ENCODE measurements at regions not wholly inside any gene's neighbourhood (a gene's known extent, or its start where the extent isn't known, plus 50 kb on each side); places are given as distances from the start of the nearest gene placed in this dataset.

DNA sequence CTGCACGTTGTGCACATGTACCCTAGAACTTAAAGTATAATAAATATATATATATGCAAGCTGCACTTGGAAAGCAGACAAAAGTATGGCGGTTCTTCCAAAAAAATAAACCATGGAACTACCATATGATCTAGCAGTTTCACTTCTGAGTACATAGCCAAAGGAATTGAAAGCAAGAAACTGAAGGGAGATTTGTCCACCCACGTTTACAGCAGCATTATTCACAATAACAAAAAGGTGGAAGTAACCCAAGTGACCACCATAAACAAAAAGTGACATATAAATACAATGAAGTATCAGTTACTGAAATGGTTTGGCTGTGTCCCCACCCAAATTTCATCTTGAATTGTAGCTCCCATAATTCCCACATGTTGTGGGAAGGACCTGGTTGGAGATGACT lies 525.3 kb upstream of the CELF2 start:
- H3K9ac ChIP-seq (ENCODE audit: low read length in 2 of 2): no peak overlapping the region
- no peaks in the 10 kb centered on the region for H3K36me3 ChIP-seq (ENCODE audit: control insufficient read depth in 2 of 2, insufficient read depth in 2 of 2, low read length in 2 of 2)
- H3K4me1 ChIP-seq (ENCODE audit: control insufficient read depth, insufficient read depth, low read length): no peaks in the 10 kb centered on the region
- H3K9me3 ChIP-seq (ENCODE audit: control insufficient read depth in 2 of 2, low read length in 2 of 2): no peaks in the 10 kb centered on the region
- no peak overlapping the region for H3K27ac ChIP-seq (ENCODE audit: low read length)
- H3K27me3 ChIP-seq (ENCODE audit: control insufficient read depth in 1 of 2, insufficient read depth in 2 of 2, low read length in 2 of 2): no peaks in the 10 kb centered on the region
- no peak overlapping the region for H3K4me3 ChIP-seq (ENCODE audit: low read length in 2 of 2)

DNA sequence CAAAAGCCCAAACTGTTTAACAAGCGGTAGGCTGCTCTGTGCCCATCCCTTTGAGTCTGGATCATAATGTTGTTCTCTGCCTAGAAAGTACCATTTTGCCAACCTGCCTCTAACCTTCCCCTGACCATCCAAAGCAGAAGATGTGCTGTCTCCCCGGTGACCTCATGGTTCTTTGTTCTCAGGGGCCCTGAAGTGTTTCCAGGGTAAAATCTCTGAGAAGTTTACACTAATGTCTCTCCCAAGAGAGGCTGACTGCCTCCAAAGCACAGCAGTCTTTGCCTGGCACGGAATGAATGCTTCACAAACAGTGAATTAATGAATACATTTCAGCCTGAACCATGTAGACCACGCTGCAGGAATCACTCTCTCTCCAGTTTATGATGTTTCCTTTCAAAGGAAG lies 523.8 kb upstream of the CELF2 start:
- no peak overlapping the region for H3K9ac ChIP-seq (ENCODE audit: low read length in 2 of 2)
- H3K4me3 ChIP-seq (ENCODE audit: low read length in 2 of 2): no peak overlapping the region
- H3K27me3 ChIP-seq (ENCODE audit: control insufficient read depth in 1 of 2, insufficient read depth in 2 of 2, low read length in 2 of 2): no peaks in the 10 kb centered on the region
- no peaks in the 10 kb centered on the region for H3K4me1 ChIP-seq (ENCODE audit: control insufficient read depth, insufficient read depth, low read length)
- H3K27ac ChIP-seq (ENCODE audit: low read length): no peak overlapping the region
- no peaks in the 10 kb centered on the region for H3K36me3 ChIP-seq (ENCODE audit: control insufficient read depth in 2 of 2, insufficient read depth in 2 of 2, low read length in 2 of 2)
- no peaks in the 10 kb centered on the region for H3K9me3 ChIP-seq (ENCODE audit: control insufficient read depth in 2 of 2, low read length in 2 of 2)

DNA sequence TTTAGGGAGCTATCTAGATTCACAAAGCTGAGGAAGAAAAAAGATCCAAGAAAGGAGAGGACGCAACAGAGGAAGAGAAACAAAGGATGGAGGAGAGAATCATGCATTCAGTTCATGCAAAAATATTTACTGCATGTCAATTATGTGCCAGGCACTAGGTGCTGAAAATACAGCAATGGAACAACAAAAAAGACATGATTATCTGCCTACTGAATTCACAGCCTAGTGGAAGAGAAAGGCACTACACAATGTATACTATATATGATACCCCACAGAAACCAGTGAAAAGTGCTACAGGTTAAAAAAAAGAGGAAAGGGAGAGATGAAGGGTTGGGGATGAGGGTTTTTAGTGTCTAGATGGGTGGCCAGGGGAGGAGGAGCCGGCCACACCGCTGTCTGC lies 520.4 kb upstream of the CELF2 start:
- Histone ChIP-seq H3K9me3 (ENCODE audit: control insufficient read depth in 2 of 2, low read length in 2 of 2) (no peaks in the 10 kb centered on the region), H3K36me3 (ENCODE audit: control insufficient read depth in 2 of 2, insufficient read depth in 2 of 2, low read length in 2 of 2) (no peaks in the 10 kb centered on the region), H3K4me3 (ENCODE audit: low read length in 2 of 2) (no peak overlapping the region), H3K9ac (ENCODE audit: low read length in 2 of 2) (no peak overlapping the region), H3K27me3 (ENCODE audit: control insufficient read depth in 1 of 2, insufficient read depth in 2 of 2, low read length in 2 of 2) (no peaks in the 10 kb centered on the region), H3K4me1 (ENCODE audit: control insufficient read depth, insufficient read depth, low read length) (no peaks in the 10 kb centered on the region), H3K27ac (ENCODE audit: low read length) (no peak overlapping the region)

DNA sequence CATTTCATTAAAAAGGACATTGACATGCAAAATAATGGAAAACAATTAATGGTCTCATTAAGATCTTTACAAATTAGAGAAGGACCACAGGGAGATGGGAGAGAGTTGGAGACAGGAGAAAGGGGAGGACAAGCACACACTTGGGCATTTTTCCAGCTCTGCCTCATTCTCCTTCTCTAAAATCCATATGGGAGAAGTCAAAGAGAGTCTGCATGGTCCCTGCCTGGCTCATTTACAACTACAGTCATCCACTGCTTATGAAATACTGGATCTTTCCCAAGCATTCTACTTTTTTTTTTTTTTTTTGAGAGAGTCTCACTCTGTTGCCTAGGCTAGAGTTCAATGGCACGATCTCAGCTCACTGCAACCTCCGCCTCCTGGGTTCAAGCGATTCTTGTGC lies 518.9 kb upstream of the CELF2 start:
- Histone ChIP-seq H3K4me1 (ENCODE audit: control insufficient read depth, insufficient read depth, low read length) (no peaks in the 10 kb centered on the region), H3K36me3 (ENCODE audit: control insufficient read depth in 2 of 2, insufficient read depth in 2 of 2, low read length in 2 of 2) (no peaks in the 10 kb centered on the region), H3K27me3 (ENCODE audit: control insufficient read depth in 1 of 2, insufficient read depth in 2 of 2, low read length in 2 of 2) (no peaks in the 10 kb centered on the region), H3K9me3 (ENCODE audit: control insufficient read depth in 2 of 2, low read length in 2 of 2) (no peaks in the 10 kb centered on the region), H3K27ac (ENCODE audit: low read length) (no peak overlapping the region), H3K9ac (ENCODE audit: low read length in 2 of 2) (no peak overlapping the region), H3K4me3 (ENCODE audit: low read length in 2 of 2) (no peak overlapping the region)

DNA sequence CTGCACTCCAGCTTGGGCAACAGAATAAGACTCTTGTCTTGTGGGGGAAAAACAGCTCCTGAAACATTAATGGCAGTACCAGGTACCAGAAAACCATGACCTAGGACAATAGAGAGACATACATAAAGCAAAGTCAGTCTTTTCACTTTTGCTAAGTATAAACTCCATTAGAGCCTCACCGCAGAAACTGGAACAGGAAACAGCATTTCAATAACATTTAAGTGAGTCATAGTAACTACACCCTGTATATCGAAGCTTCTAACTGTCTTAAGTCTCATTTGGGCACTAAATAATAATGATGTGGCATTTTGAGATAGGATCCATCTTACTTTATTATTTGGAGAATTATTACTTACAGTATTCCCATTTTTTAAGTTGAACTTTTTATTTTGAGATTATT lies 517.8 kb upstream of the CELF2 start:
- Histone ChIP-seq H3K9me3 (ENCODE audit: control insufficient read depth in 2 of 2, low read length in 2 of 2) (no peaks in the 10 kb centered on the region), H3K27ac (ENCODE audit: low read length) (no peak overlapping the region), H3K27me3 (ENCODE audit: control insufficient read depth in 1 of 2, insufficient read depth in 2 of 2, low read length in 2 of 2) (no peaks in the 10 kb centered on the region), H3K9ac (ENCODE audit: low read length in 2 of 2) (no peak overlapping the region), H3K4me1 (ENCODE audit: control insufficient read depth, insufficient read depth, low read length) (no peaks in the 10 kb centered on the region), H3K36me3 (ENCODE audit: control insufficient read depth in 2 of 2, insufficient read depth in 2 of 2, low read length in 2 of 2) (no peaks in the 10 kb centered on the region), H3K4me3 (ENCODE audit: low read length in 2 of 2) (no peak overlapping the region)

DNA sequence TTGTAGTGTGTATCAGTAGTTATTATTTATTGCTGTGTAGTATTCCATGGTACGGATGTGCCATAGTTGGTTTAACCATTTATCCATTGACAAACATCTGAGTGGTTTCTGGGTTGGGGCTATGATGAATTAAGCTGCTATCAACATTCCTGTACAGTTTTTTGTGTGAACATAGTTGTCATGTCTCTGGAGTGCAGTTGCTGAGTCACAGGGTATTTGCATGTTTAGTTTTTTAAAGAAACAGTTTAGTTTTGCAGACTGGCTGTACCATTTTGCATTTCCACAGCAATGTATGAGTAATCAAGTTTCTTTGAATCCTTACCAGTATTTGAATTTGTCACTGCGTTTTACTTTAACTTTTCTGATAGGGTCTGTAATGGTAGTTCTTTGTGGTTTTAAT lies 516.7 kb upstream of the CELF2 start:
- Histone ChIP-seq H3K27me3 (ENCODE audit: control insufficient read depth in 1 of 2, insufficient read depth in 2 of 2, low read length in 2 of 2) (no peaks in the 10 kb centered on the region), H3K27ac (ENCODE audit: low read length) (no peak overlapping the region), H3K4me1 (ENCODE audit: control insufficient read depth, insufficient read depth, low read length) (no peaks in the 10 kb centered on the region), H3K9me3 (ENCODE audit: control insufficient read depth in 2 of 2, low read length in 2 of 2) (no peaks in the 10 kb centered on the region), H3K4me3 (ENCODE audit: low read length in 2 of 2) (no peak overlapping the region), H3K9ac (ENCODE audit: low read length in 2 of 2) (no peak overlapping the region), H3K36me3 (ENCODE audit: control insufficient read depth in 2 of 2, insufficient read depth in 2 of 2, low read length in 2 of 2) (no peaks in the 10 kb centered on the region)

DNA sequence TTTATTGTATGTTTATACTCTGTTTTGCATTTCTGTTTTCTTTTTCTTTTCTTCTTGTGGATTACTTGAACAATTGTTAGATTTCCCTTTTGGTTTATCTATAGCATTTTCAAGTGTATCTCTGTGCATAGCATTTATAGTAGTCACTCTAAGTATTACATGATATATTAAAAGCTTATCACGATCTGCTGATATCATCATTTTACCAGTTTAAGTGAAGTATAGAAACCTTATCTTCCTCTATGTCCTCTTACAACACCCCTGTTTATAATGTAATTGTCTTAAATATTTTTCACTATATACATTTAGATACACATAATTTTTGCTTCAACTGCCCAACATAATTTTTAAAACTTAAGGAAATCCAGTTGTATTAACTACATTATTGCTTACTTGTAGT lies 513.9 kb upstream of the CELF2 start:
- Histone ChIP-seq H3K4me1 (ENCODE audit: control insufficient read depth, insufficient read depth, low read length) (no peaks in the 10 kb centered on the region), H3K36me3 (ENCODE audit: control insufficient read depth in 2 of 2, insufficient read depth in 2 of 2, low read length in 2 of 2) (no peaks in the 10 kb centered on the region), H3K4me3 (ENCODE audit: low read length in 2 of 2) (no peak overlapping the region), H3K27me3 (ENCODE audit: control insufficient read depth in 1 of 2, insufficient read depth in 2 of 2, low read length in 2 of 2) (no peaks in the 10 kb centered on the region), H3K27ac (ENCODE audit: low read length) (no peak overlapping the region), H3K9me3 (ENCODE audit: control insufficient read depth in 2 of 2, low read length in 2 of 2) (no peaks in the 10 kb centered on the region), H3K9ac (ENCODE audit: low read length in 2 of 2) (no peak overlapping the region)

DNA sequence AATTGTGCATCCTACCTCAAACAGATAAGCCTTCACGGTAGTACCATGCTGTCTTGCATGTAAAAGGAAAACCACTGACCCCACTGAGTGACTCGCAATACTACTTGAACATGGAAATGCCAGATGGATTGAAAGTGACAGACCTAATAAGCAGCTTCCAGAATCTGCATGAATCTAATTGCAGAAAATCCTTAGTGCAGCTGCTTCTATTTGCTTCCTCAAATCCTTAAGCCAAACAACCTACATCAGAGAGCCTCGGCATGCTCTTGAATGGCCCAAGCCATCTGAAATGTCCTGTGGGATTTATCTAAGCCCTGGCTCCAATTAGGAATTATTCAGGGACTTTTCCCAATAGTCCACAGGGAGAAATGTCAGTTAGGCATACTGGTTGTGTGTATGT lies 509.5 kb upstream of the CELF2 start:
- Histone ChIP-seq H3K27me3 (ENCODE audit: control insufficient read depth in 1 of 2, insufficient read depth in 2 of 2, low read length in 2 of 2) (no peaks in the 10 kb centered on the region), H3K4me1 (ENCODE audit: control insufficient read depth, insufficient read depth, low read length) (no peaks in the 10 kb centered on the region), H3K27ac (ENCODE audit: low read length) (no peak overlapping the region), H3K9me3 (ENCODE audit: control insufficient read depth in 2 of 2, low read length in 2 of 2) (peaks cover 0 to 2% of the 10 kb centered on the region in 2 donors), H3K36me3 (ENCODE audit: control insufficient read depth in 2 of 2, insufficient read depth in 2 of 2, low read length in 2 of 2) (no peaks in the 10 kb centered on the region), H3K9ac (ENCODE audit: low read length in 2 of 2) (no peak overlapping the region), H3K4me3 (ENCODE audit: low read length in 2 of 2) (no peak overlapping the region)

GRCh38 chr10:10510179-10510578 lies 507.5 kb upstream of the CELF2 start:
- Histone ChIP-seq H3K9me3 (ENCODE audit: control insufficient read depth in 2 of 2, low read length in 2 of 2) (peaks cover 0 to 2% of the 10 kb centered on the region in 2 donors), H3K4me3 (ENCODE audit: low read length in 2 of 2) (no peak overlapping the region), H3K4me1 (ENCODE audit: control insufficient read depth, insufficient read depth, low read length) (no peaks in the 10 kb centered on the region), H3K36me3 (ENCODE audit: control insufficient read depth in 2 of 2, insufficient read depth in 2 of 2, low read length in 2 of 2) (no peaks in the 10 kb centered on the region), H3K27ac (ENCODE audit: low read length) (no peak overlapping the region), H3K9ac (ENCODE audit: low read length in 2 of 2) (no peak overlapping the region), H3K27me3 (ENCODE audit: control insufficient read depth in 1 of 2, insufficient read depth in 2 of 2, low read length in 2 of 2) (no peaks in the 10 kb centered on the region)

DNA sequence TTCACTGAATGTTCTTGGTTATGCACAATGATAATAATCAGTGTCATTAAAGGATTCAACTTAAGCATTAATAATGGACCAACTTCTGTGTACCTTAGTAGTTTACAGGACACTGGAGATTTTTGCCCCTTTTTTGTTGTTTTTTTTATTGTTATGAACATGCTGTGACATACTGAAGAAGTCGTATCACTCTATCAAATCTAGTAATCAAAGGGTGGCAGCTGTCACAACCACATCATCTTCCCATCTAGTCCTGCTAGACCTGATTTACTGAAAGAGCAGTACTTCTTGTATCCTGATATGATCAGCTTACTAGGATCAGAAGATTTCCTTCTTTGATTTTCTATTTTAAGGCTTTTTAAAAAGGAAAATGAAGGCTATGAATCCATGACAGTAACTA lies 504.6 kb upstream of the CELF2 start:
- no peaks in the 10 kb centered on the region for H3K36me3 ChIP-seq (ENCODE audit: control insufficient read depth in 2 of 2, insufficient read depth in 2 of 2, low read length in 2 of 2)
- H3K4me3 ChIP-seq (ENCODE audit: low read length in 2 of 2): no peak overlapping the region
- H3K9me3 ChIP-seq (ENCODE audit: control insufficient read depth in 2 of 2, low read length in 2 of 2): peaks cover 0 to 2% of the 10 kb centered on the region in 2 donors
- no peaks in the 10 kb centered on the region for H3K27me3 ChIP-seq (ENCODE audit: control insufficient read depth in 1 of 2, insufficient read depth in 2 of 2, low read length in 2 of 2)
- no peak overlapping the region for H3K27ac ChIP-seq (ENCODE audit: low read length)
- H3K9ac ChIP-seq (ENCODE audit: low read length in 2 of 2): no peak overlapping the region
- no peaks in the 10 kb centered on the region for H3K4me1 ChIP-seq (ENCODE audit: control insufficient read depth, insufficient read depth, low read length)

DNA sequence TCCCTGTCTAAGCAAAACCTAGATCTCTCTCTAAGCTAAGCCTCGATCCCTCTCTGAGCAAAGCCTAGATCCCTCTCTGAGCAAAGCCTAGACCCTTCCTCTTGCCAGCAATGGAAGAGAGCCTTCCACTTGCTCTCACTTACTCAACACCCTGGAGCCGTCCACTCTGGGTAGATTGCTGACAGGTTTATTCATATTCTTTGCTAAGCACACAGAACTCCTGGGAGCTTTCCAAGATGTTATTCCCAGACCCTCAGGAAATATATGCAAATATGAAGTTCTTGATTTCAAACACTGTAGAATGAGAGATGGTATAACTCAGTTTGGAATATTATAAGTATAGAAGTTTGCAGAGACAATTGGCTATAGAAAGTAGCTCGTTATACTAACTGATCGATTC lies 503.8 kb upstream of the CELF2 start:
- H3K27ac ChIP-seq (ENCODE audit: low read length): no peak overlapping the region
- no peak overlapping the region for H3K9ac ChIP-seq (ENCODE audit: low read length in 2 of 2)
- peaks cover 0 to 2% of the 10 kb centered on the region in 2 donors for H3K9me3 ChIP-seq (ENCODE audit: control insufficient read depth in 2 of 2, low read length in 2 of 2)
- no peak overlapping the region for H3K4me3 ChIP-seq (ENCODE audit: low read length in 2 of 2)
- no peaks in the 10 kb centered on the region for H3K36me3 ChIP-seq (ENCODE audit: control insufficient read depth in 2 of 2, insufficient read depth in 2 of 2, low read length in 2 of 2)
- H3K4me1 ChIP-seq (ENCODE audit: control insufficient read depth, insufficient read depth, low read length): no peaks in the 10 kb centered on the region
- H3K27me3 ChIP-seq (ENCODE audit: control insufficient read depth in 1 of 2, insufficient read depth in 2 of 2, low read length in 2 of 2): no peaks in the 10 kb centered on the region

GRCh38 chr10:10514797-10515196 lies 502.9 kb upstream of the CELF2 start:
- Histone ChIP-seq H3K36me3 (ENCODE audit: control insufficient read depth in 2 of 2, insufficient read depth in 2 of 2, low read length in 2 of 2) (no peaks in the 10 kb centered on the region), H3K9ac (ENCODE audit: low read length in 2 of 2) (no peak overlapping the region), H3K4me3 (ENCODE audit: low read length in 2 of 2) (no peak overlapping the region), H3K27ac (ENCODE audit: low read length) (no peak overlapping the region), H3K4me1 (ENCODE audit: control insufficient read depth, insufficient read depth, low read length) (no peaks in the 10 kb centered on the region), H3K9me3 (ENCODE audit: control insufficient read depth in 2 of 2, low read length in 2 of 2) (peaks cover 0 to under 1% of the 10 kb centered on the region in 2 donors), H3K27me3 (ENCODE audit: control insufficient read depth in 1 of 2, insufficient read depth in 2 of 2, low read length in 2 of 2) (no peaks in the 10 kb centered on the region)
